IMR-90 (cell line): ENCODE measurements at regions not wholly inside any gene's neighbourhood (a gene's known extent, or its start where the extent isn't known, plus 50 kb on each side); places are given as distances from the start of the nearest gene placed in this dataset.

Experiments used
- MAFK ChIP-seq: IDR thresholded peaks from 2 replicates; pipeline ENCODE4 v1.6.1; 2012; ENCODE audit warnings: low read depth, low read length, improper control_type of control experiment
- MAZ ChIP-seq: IDR thresholded peaks from 2 replicates; pipeline ENCODE4 v1.6.1; 2012; ENCODE audit warnings: low read depth, mild to moderate bottlenecking, low read length, improper control_type of control experiment, moderate library complexity, borderline replicate concordance
- POLR2A ChIP-seq: IDR thresholded peaks from 2 replicates; pipeline ENCODE4 v1.6.1; 2012; ENCODE audit warnings: mild to moderate bottlenecking, low read depth, low read length
- TF ChIP-seq, protein P1 (sequence below): conservative IDR thresholded peaks from 2 replicates; pipeline ENCODE4 v1.5.1; 2012; ENCODE audit warnings: mild to moderate bottlenecking, low read depth, low read length, improper control_type of control experiment

- TF ChIP-seq, protein P1, sequence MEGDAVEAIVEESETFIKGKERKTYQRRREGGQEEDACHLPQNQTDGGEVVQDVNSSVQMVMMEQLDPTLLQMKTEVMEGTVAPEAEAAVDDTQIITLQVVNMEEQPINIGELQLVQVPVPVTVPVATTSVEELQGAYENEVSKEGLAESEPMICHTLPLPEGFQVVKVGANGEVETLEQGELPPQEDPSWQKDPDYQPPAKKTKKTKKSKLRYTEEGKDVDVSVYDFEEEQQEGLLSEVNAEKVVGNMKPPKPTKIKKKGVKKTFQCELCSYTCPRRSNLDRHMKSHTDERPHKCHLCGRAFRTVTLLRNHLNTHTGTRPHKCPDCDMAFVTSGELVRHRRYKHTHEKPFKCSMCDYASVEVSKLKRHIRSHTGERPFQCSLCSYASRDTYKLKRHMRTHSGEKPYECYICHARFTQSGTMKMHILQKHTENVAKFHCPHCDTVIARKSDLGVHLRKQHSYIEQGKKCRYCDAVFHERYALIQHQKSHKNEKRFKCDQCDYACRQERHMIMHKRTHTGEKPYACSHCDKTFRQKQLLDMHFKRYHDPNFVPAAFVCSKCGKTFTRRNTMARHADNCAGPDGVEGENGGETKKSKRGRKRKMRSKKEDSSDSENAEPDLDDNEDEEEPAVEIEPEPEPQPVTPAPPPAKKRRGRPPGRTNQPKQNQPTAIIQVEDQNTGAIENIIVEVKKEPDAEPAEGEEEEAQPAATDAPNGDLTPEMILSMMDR: no peak
- TF ChIP-seq POLR2A (no peak), MAZ (no peak), MAFK (no peak)
Measured at GRCh38 chr3:90040554-90040953, 933.1 kb downstream of the EPHA3 start.
